ENCODE measurements at regions not wholly inside any gene's neighbourhood (a gene's known extent, or its start where the extent isn't known, plus 50 kb on each side); places are given as distances from the start of the nearest gene placed in this dataset.

- no TSS peak for BruUV-seq (replicated peaks)
- CTCF ChIA-PET = no interaction called here
Measured at GRCh38 chrX:147626605-147627004, 285.1 kb upstream of the FMR1 start.

More at GRCh38 chrX:147626605-147627004, 285.1 kb upstream of the FMR1 start:
- Histone ChIP-seq H3K27me3 (ENCODE audit: control insufficient read depth, insufficient read depth, low read length) (no peaks in the 10 kb centered on the region), H3K9me1 (ENCODE audit: insufficient read depth, low read length) (no peaks in the 10 kb centered on the region), H3K18ac (ENCODE audit: low read depth, low read length) (no peak overlapping the region), H3K23ac (ENCODE audit: low read depth, low read length) (no peak overlapping the region), H2AK5ac (ENCODE audit: low read depth, low read length) (no peak overlapping the region), H4K8ac (ENCODE audit: low read depth in 2 of 2, low read length in 2 of 2) (no peak overlapping the region), H3K9ac (ENCODE audit: low read depth, low read length) (no peak overlapping the region), H2BK120ac (ENCODE audit: low read depth, low read length) (no peak overlapping the region), H3K4me3 (ENCODE audit: insufficient read depth, low read depth, low read length) (no peak overlapping the region), H2AFZ (replicated peaks; ENCODE audit: low read length, poor library complexity) (no peak overlapping the region), H4K91ac (ENCODE audit: insufficient read depth, low read depth, low read length) (no peak overlapping the region), H3K4me2 (ENCODE audit: low read depth, low read length) (no peak overlapping the region), H4K5ac (ENCODE audit: low read depth, low read length) (no peak overlapping the region), H2BK5ac (ENCODE audit: low read depth, low read length, poor library complexity, severe bottlenecking) (no peak overlapping the region), H3K36me3 (ENCODE audit: control insufficient read depth, insufficient read depth, low read length) (no peaks in the 10 kb centered on the region), H2BK15ac (ENCODE audit: low read depth, low read length) (no peak overlapping the region), H2BK20ac (ENCODE audit: low read depth, low read length) (no peak overlapping the region), H3K56ac (ENCODE audit: extremely low read depth, insufficient read depth, low read length) (no peak overlapping the region), H2AK9ac (replicated peaks; ENCODE audit: low read depth, low read length, poor library complexity) (no peak overlapping the region), H3K79me1 (ENCODE audit: low read depth in 1 of 2, low read length in 2 of 2) (no peaks in the 10 kb centered on the region), H3K4me1 (ENCODE audit: control insufficient read depth, insufficient read depth, low read length) (no peaks in the 10 kb centered on the region), H3K14ac (replicated peaks; ENCODE audit: low read depth, low read length) (no peak overlapping the region), H3K4ac (ENCODE audit: low read depth, low read length) (no peak overlapping the region), H3K9me3 (ENCODE audit: control insufficient read depth, insufficient read depth, low read length) (no peaks in the 10 kb centered on the region), H3K27ac (ENCODE audit: insufficient read depth, low read length) (no peak overlapping the region), H4K20me1 (ENCODE audit: insufficient read depth, low read length) (no peaks in the 10 kb centered on the region)
- ATAC-seq (ENCODE audit: low read depth) (no peak), DNase-seq (no peak)
- TF ChIP-seq FOS (IDR thresholded peaks at IDR 0.05; ENCODE audit: low read depth, low read length) (no peak), BHLHE40 (IDR thresholded peaks at IDR 0.05; ENCODE audit: low read depth, low read length) (no peak), ELK1 (IDR thresholded peaks at IDR 0.05; ENCODE audit: borderline replicate concordance, low read depth, low read length) (no peak), NFE2L2 (IDR thresholded peaks at IDR 0.05; ENCODE audit: low read depth, low read length) (no peak), POLR2A (IDR thresholded peaks at IDR 0.05; ENCODE audit: low read depth, low read length) (no peak), RAD21 (IDR thresholded peaks at IDR 0.05; ENCODE audit: low read length) (no peak), MAZ (IDR thresholded peaks at IDR 0.05; ENCODE audit: borderline replicate concordance, low read depth, low read length) (no peak), CEBPB (IDR thresholded peaks at IDR 0.05; ENCODE audit: low read depth, low read length) (no peak), RFX5 (IDR thresholded peaks at IDR 0.05; ENCODE audit: low read depth, low read length) (no peak), CHD1 (IDR thresholded peaks at IDR 0.05; ENCODE audit: low read depth, low read length) (no peak), RCOR1 (IDR thresholded peaks at IDR 0.05; ENCODE audit: insufficient replicate concordance, low read length) (no peak), MXI1 (IDR thresholded peaks at IDR 0.05; ENCODE audit: borderline replicate concordance, low read depth, low read length) (no peak), MAFK (IDR thresholded peaks at IDR 0.05; ENCODE audit: low read depth, low read length) (no peak), SMC3 (IDR thresholded peaks at IDR 0.05; ENCODE audit: low read depth, low read length) (no peak)
- TF ChIP-seq, protein P1, sequence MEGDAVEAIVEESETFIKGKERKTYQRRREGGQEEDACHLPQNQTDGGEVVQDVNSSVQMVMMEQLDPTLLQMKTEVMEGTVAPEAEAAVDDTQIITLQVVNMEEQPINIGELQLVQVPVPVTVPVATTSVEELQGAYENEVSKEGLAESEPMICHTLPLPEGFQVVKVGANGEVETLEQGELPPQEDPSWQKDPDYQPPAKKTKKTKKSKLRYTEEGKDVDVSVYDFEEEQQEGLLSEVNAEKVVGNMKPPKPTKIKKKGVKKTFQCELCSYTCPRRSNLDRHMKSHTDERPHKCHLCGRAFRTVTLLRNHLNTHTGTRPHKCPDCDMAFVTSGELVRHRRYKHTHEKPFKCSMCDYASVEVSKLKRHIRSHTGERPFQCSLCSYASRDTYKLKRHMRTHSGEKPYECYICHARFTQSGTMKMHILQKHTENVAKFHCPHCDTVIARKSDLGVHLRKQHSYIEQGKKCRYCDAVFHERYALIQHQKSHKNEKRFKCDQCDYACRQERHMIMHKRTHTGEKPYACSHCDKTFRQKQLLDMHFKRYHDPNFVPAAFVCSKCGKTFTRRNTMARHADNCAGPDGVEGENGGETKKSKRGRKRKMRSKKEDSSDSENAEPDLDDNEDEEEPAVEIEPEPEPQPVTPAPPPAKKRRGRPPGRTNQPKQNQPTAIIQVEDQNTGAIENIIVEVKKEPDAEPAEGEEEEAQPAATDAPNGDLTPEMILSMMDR (conservative IDR thresholded peaks at IDR 0.05; ENCODE audit: low read depth, low read length) = no peak
- TF ChIP-seq, protein P2, sequence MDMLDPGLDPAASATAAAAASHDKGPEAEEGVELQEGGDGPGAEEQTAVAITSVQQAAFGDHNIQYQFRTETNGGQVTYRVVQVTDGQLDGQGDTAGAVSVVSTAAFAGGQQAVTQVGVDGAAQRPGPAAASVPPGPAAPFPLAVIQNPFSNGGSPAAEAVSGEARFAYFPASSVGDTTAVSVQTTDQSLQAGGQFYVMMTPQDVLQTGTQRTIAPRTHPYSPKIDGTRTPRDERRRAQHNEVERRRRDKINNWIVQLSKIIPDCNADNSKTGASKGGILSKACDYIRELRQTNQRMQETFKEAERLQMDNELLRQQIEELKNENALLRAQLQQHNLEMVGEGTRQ (IDR thresholded peaks at IDR 0.05; ENCODE audit: low read depth, low read length) = no peak
- POLR2A ChIA-PET (ENCODE audit: unreplicated experiment) = no interaction called here
- no CpG with 5 or more reads among the region's 5 CpGs for WGBS, 2 experiments (ENCODE audit: extremely low coverage in 2 of 2, insufficient read length in 1 of 2)
- intact Hi-C loops (cut with micrococcal nuclease) (no loop called here), in situ Hi-C loops (cut with MboI; ENCODE audit: low sequenced_read_pairs) (no loop called here), dilution Hi-C loops (cut with HindIII; ENCODE audit: low sequenced_read_pairs, unreplicated experiment) (no loop called here)

All from IMR-90 (cell line).